ENCODE measurements at regions not wholly inside any gene's neighbourhood (a gene's known extent, or its start where the extent isn't known, plus 50 kb on each side); places are given as distances from the start of the nearest gene placed in this dataset.

GRCh38 chr1:80529546-80529945, 1271.2 kb upstream of the ADGRL2 start:
- TF ChIP-seq, protein P1, sequence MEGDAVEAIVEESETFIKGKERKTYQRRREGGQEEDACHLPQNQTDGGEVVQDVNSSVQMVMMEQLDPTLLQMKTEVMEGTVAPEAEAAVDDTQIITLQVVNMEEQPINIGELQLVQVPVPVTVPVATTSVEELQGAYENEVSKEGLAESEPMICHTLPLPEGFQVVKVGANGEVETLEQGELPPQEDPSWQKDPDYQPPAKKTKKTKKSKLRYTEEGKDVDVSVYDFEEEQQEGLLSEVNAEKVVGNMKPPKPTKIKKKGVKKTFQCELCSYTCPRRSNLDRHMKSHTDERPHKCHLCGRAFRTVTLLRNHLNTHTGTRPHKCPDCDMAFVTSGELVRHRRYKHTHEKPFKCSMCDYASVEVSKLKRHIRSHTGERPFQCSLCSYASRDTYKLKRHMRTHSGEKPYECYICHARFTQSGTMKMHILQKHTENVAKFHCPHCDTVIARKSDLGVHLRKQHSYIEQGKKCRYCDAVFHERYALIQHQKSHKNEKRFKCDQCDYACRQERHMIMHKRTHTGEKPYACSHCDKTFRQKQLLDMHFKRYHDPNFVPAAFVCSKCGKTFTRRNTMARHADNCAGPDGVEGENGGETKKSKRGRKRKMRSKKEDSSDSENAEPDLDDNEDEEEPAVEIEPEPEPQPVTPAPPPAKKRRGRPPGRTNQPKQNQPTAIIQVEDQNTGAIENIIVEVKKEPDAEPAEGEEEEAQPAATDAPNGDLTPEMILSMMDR (IDR thresholded peaks at IDR 0.05), result no peak
- TF ChIP-seq POLR2A (IDR thresholded peaks at IDR 0.05), result no peak
